GM23338 (cell line): ENCODE measurements at regions not wholly inside any gene's neighbourhood (a gene's known extent, or its start where the extent isn't known, plus 50 kb on each side); places are given as distances from the start of the nearest gene placed in this dataset.

ENCODE experiments used
- ATAC-seq: fragments of 200-7000 bp; cut with Tn5 transposase; 3 replicates; pipeline ENCODE4 v1.9.1; 2020
- DNase-seq: peaks from one replicate; pipeline ENCODE4 v3.0.0-alpha.2; 2015; ENCODE audit warnings: low spot score
- H2AFZ ChIP-seq: fragments of 200-600 bp; sonication (generic); 2 replicates; pipeline ENCODE4 v1.8.0; 2016; ENCODE audit warnings: antibody characterized with exemption, mild to moderate bottlenecking, moderate library complexity
- H3F3A ChIP-seq: fragments of 200-600 bp; sonication (generic); replicated peaks from 2 replicates; pipeline ENCODE4 v1.8.0; 2017; ENCODE audit warnings: antibody characterized with exemption, mixed run types, low read depth
- H3K27ac ChIP-seq: fragments of 200-600 bp; sonication (generic); 2 replicates; pipeline ENCODE4 v1.6.1; 2016; ENCODE audit warnings: low read depth
- H3K27me3 ChIP-seq: fragments of 200-600 bp; sonication (generic); 2 replicates; pipeline ENCODE4 v1.8.0; 2016; ENCODE audit warnings: mild to moderate bottlenecking, mixed run types, moderate library complexity; ENCODE audit not compliant: insufficient read depth
- H3K36me3 ChIP-seq: fragments of 200-600 bp; sonication (generic); 2 replicates; pipeline ENCODE4 v1.8.0; 2016; ENCODE audit warnings: mild to moderate bottlenecking; ENCODE audit not compliant: insufficient read depth
- H3K4me1 ChIP-seq: fragments of 200-600 bp; sonication (generic); 2 replicates; pipeline ENCODE4 v1.8.0; 2016; ENCODE audit warnings: mild to moderate bottlenecking, moderate library complexity; ENCODE audit not compliant: insufficient read depth
- H3K4me2 ChIP-seq: fragments of 200-600 bp; sonication (generic); 2 replicates; pipeline ENCODE4 v1.7.1; 2017; ENCODE audit warnings: mixed run types
- H3K4me3 ChIP-seq: fragments of 200-600 bp; sonication (generic); 2 replicates; pipeline ENCODE4 v1.6.1; 2016; ENCODE audit warnings: mixed run types
- H3K79me2 ChIP-seq: fragments of 200-600 bp; sonication (generic); replicated peaks from 2 replicates; pipeline ENCODE4 v1.8.0; 2017; ENCODE audit warnings: mild to moderate bottlenecking; ENCODE audit not compliant: insufficient read depth
- H3K9me2 ChIP-seq: fragments of 200-600 bp; sonication (generic); 2 replicates; pipeline ENCODE4 v1.8.0; 2017; ENCODE audit not compliant: insufficient read depth
- H4K20me1 ChIP-seq: fragments of 200-600 bp; sonication (generic); replicated peaks from 2 replicates; pipeline ENCODE4 v1.8.0; 2017; ENCODE audit warnings: mild to moderate bottlenecking; ENCODE audit not compliant: insufficient read depth
- H3K27ac Mint-ChIP-seq: 2 replicates; pipeline ENCODE4 v1.8.0; 2020; ENCODE audit warnings: inconsistent platforms, mild to moderate bottlenecking, moderate library complexity, mixed read lengths
- H3K27me3 Mint-ChIP-seq: 3 replicates; pipeline ENCODE4 v1.8.0; 2022; ENCODE audit warnings: low read depth, mild to moderate bottlenecking, moderate library complexity, mixed read lengths, inconsistent platforms; ENCODE audit not compliant: insufficient read depth, poor library complexity
- H3K36me3 Mint-ChIP-seq: 3 replicates; pipeline ENCODE4 v1.8.0; 2021; ENCODE audit warnings: low read depth, mild to moderate bottlenecking, inconsistent platforms, moderate library complexity, mixed read lengths
- H3K4me1 Mint-ChIP-seq: 3 replicates; pipeline ENCODE4 v1.8.0; 2020; ENCODE audit warnings: mild to moderate bottlenecking, inconsistent platforms, mixed read lengths
- H3K4me3 Mint-ChIP-seq: 3 replicates; pipeline ENCODE4 v1.8.0; 2021; ENCODE audit warnings: moderate library complexity, mild to moderate bottlenecking, inconsistent platforms, mixed read lengths
- H3K9me3 Mint-ChIP-seq: 3 replicates; pipeline ENCODE4 v1.8.0; 2020; ENCODE audit warnings: moderate library complexity, mild to moderate bottlenecking, inconsistent platforms, mixed read lengths
- CREB1 ChIP-seq: fragments of 250-450 bp; sonication (Bioruptor Pico); IDR thresholded peaks from 2 replicates; pipeline ENCODE4 v1.5.0; 2020; ENCODE audit warnings: low read depth, mild to moderate bottlenecking, moderate library complexity
- NANOG ChIP-seq: IDR thresholded peaks from 2 replicates; pipeline ENCODE4 v1.6.1; 2016; ENCODE audit warnings: antibody characterized with exemption, borderline replicate concordance
- REST ChIP-seq: IDR thresholded peaks from one replicate; pipeline ENCODE4 v1.6.1; 2018; ENCODE audit warnings: antibody characterized with exemption; ENCODE audit not compliant: unreplicated experiment
- ZNF331 ChIP-seq: fragments of 250-450 bp; sonication (Bioruptor Pico); IDR thresholded peaks from 2 replicates; pipeline ENCODE4 v1.5.0; 2020; ENCODE audit warnings: low read depth, mild to moderate bottlenecking, moderate library complexity
- ZNF462 ChIP-seq: fragments of 250-450 bp; sonication (Bioruptor Pico); IDR thresholded peaks from 2 replicates; pipeline ENCODE4 v1.5.0; 2020; ENCODE audit warnings: mild to moderate bottlenecking, moderate library complexity

DNA sequence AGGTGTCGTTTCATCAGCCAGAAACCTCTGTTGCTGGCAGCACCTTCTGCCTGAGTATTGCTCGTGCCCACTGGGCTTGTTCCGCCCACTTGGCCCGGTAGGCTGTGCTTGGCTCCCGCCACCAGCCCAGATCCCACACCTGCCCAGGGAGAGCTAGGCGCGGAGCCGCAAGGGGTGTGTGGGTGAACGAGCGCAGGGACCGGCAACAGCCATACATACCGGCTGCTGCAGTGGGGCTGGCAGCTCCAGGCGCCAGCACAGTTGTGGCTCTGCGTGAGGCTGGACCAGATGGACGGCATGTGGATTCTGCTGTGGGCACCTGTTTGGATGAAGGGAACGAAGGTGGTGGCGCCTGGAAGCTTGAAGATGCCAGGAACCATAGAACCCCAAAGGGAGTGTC, 331.5 kb upstream of the MCTP2 start (continued):
- TF ChIP-seq ZNF462 (CRISPR knock-in tag), result no peak

GRCh38 chr15:93897377-93897776, 334.0 kb upstream of the MCTP2 start:
- H3K27me3 ChIP-seq, result no peaks in the 10 kb centered on the region
- H3K36me3 ChIP-seq, result no peaks in the 10 kb centered on the region
- no peaks in the 10 kb centered on the region for H4K20me1 ChIP-seq
- H3K27me3 Mint-ChIP-seq, result no peaks in the 10 kb centered on the region
- no peak overlapping the region for H3K27ac Mint-ChIP-seq
- H3K4me3 Mint-ChIP-seq, result no peak overlapping the region
- ATAC-seq (no peak), DNase-seq (no peak)
- H3K9me2 ChIP-seq, result no peaks in the 10 kb centered on the region
- H3K36me3 Mint-ChIP-seq, result no peaks in the 10 kb centered on the region
- TF ChIP-seq ZNF331, result no peak
- TF ChIP-seq NANOG, result no peak
- TF ChIP-seq CREB1 (CRISPR knock-in tag), result no peak
- no peak for TF ChIP-seq REST
- no peak for TF ChIP-seq ZNF462 (CRISPR knock-in tag)
- H3K79me2 ChIP-seq, result no peaks in the 10 kb centered on the region
- H2AFZ ChIP-seq, result no peak overlapping the region
- H3K27ac ChIP-seq, result no peak overlapping the region
- no peaks in the 10 kb centered on the region for H3F3A ChIP-seq
- no peaks in the 10 kb centered on the region for H3K4me1 ChIP-seq
- no peak overlapping the region for H3K4me3 ChIP-seq
- no peak overlapping the region for H3K4me2 ChIP-seq
- no peaks in the 10 kb centered on the region for H3K9me3 Mint-ChIP-seq
- H3K4me1 Mint-ChIP-seq, result peaks cover 3% of the 10 kb centered on the region; the same call in 2 of the 3 replicates
